ENCODE measurements at regions not wholly inside any gene's neighbourhood (a gene's known extent, or its start where the extent isn't known, plus 50 kb on each side); places are given as distances from the start of the nearest gene placed in this dataset.

GRCh38 chr18:22482948-22483347, 65.2 kb upstream of the CTAGE1 start:
- TF ChIP-seq CTCF (IDR thresholded peaks at IDR 0.05) = no peak
- TF ChIP-seq POLR2A (IDR thresholded peaks at IDR 0.05) = no peak

All from esophagus squamous epithelium (tissue), 4 donors.